ENCODE measurements at regions not wholly inside any gene's neighbourhood (a gene's known extent, or its start where the extent isn't known, plus 50 kb on each side); places are given as distances from the start of the nearest gene placed in this dataset.

DNA sequence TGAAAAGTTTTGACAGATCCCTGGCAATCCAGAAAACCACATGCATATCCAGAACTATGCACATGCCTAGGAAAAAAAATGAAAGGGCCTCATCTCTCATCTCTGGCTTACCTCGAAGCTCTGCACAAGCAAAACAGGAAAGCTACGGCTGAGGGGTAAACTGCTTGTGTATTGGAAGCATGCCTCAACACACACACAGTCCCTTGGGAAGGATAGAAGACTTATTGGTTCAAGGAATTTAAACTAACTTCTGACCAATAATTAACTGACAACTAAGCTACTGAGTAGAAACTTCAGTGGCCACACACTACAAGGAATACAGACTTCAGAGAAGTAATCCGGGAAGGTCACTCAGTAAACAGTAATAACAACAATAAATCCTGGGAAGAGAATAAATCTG lies 59.9 kb upstream of the POMGNT2 start:
- H3K4me1 ChIP-seq (ENCODE audit: control insufficient read depth, extremely low read depth, insufficient read depth, low read length), result peaks cover 12% of the 10 kb centered on the region
- H4K20me1 ChIP-seq (replicated peaks; ENCODE audit: control insufficient read depth, extremely low read depth, insufficient read depth, low read length), result no peaks in the 10 kb centered on the region
- no peak overlapping the region for H3K27ac ChIP-seq (ENCODE audit: insufficient read depth, low read depth, low read length)
- H3K9ac ChIP-seq (replicated peaks; ENCODE audit: extremely low read depth, insufficient read depth, low read length), result no peak overlapping the region
- no peaks in the 10 kb centered on the region for H3K79me2 ChIP-seq (ENCODE audit: control insufficient read depth, insufficient read depth, low read length)
- no peaks in the 10 kb centered on the region for H3K27me3 ChIP-seq (ENCODE audit: control insufficient read depth in 2 of 2, insufficient read depth in 2 of 2, low read length in 2 of 2)
- CTCF ChIA-PET, result interaction anchor here (1.3 kb wide), 1 partner anchor 204 kb away, joined by 3 read pairs; no protein-coding TSS in a partner anchor
- no peak overlapping the region for H3K4me2 ChIP-seq (ENCODE audit: insufficient read depth, low read length)
- no peak overlapping the region for H2AFZ ChIP-seq (ENCODE audit: low read depth, low read length)
- dilution Hi-C loops (cut with MboI; ENCODE audit: extremely low pct_ligation_motif_present, low sequenced_read_pairs) (no loop called here), intact Hi-C loops (cut with micrococcal nuclease) (no loop called here)
- DNase-seq (ENCODE audit: low read depth, low spot score) (no peak), FAIRE-seq (no peak)
- H3K4me3 ChIP-seq (replicated peaks in 1 of 3; ENCODE audit: insufficient read depth in 1 of 3, low read depth in 1 of 3, low read length in 3 of 3), result no peak overlapping the region
- BruUV-seq (replicated peaks), result no TSS peak
- no peak for TF ChIP-seq EZH2 (IDR thresholded peaks at IDR 0.05; ENCODE audit: borderline replicate concordance, low read depth, low read length, severe bottlenecking)
- no peak for TF ChIP-seq MYC (IDR thresholded peaks at IDR 0.05; ENCODE audit: low read depth, low read length)
- no peak for TF ChIP-seq JUN (IDR thresholded peaks at IDR 0.05; ENCODE audit: borderline replicate concordance, insufficient read depth, insufficient read length, low read depth)
- no peak for TF ChIP-seq POLR2A (IDR thresholded peaks at IDR 0.05; ENCODE audit: low read depth, low read length)
- no peak for TF ChIP-seq FOS (IDR thresholded peaks at IDR 0.05; ENCODE audit: borderline replicate concordance, insufficient read depth, low read length)
- TF ChIP-seq, protein P1, sequence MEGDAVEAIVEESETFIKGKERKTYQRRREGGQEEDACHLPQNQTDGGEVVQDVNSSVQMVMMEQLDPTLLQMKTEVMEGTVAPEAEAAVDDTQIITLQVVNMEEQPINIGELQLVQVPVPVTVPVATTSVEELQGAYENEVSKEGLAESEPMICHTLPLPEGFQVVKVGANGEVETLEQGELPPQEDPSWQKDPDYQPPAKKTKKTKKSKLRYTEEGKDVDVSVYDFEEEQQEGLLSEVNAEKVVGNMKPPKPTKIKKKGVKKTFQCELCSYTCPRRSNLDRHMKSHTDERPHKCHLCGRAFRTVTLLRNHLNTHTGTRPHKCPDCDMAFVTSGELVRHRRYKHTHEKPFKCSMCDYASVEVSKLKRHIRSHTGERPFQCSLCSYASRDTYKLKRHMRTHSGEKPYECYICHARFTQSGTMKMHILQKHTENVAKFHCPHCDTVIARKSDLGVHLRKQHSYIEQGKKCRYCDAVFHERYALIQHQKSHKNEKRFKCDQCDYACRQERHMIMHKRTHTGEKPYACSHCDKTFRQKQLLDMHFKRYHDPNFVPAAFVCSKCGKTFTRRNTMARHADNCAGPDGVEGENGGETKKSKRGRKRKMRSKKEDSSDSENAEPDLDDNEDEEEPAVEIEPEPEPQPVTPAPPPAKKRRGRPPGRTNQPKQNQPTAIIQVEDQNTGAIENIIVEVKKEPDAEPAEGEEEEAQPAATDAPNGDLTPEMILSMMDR (IDR thresholded peaks at IDR 0.05; ENCODE audit: extremely low read depth in 1 of 2, insufficient read depth in 1 of 2, low read depth in 1 of 2, low read length in 2 of 2), result no peak
- TF ChIP-seq GATA2 (IDR thresholded peaks at IDR 0.05; ENCODE audit: insufficient read depth, insufficient read length, low read depth, low read length), result no peak
- no peak for TF ChIP-seq POLR2AphosphoS5 (IDR thresholded peaks at IDR 0.05; ENCODE audit: insufficient read depth, low read depth, low read length)
- TF ChIP-seq, protein P2, sequence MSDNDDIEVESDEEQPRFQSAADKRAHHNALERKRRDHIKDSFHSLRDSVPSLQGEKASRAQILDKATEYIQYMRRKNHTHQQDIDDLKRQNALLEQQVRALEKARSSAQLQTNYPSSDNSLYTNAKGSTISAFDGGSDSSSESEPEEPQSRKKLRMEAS (IDR thresholded peaks at IDR 0.05; ENCODE audit: insufficient read depth, insufficient read length), result no peak
- H3K9me3 ChIP-seq (replicated peaks; ENCODE audit: control insufficient read depth, insufficient read depth, low read length), result no peaks in the 10 kb centered on the region
- no peaks in the 10 kb centered on the region for H3K9me1 ChIP-seq (replicated peaks; ENCODE audit: control insufficient read depth, extremely low read depth, insufficient read depth, low read length)
- POLR2A ChIA-PET, result no interaction called here
- no peaks in the 10 kb centered on the region for H3K36me3 ChIP-seq (ENCODE audit: control insufficient read depth in 2 of 2, extremely low read depth in 1 of 2, insufficient read depth in 2 of 2, low read length in 2 of 2)
